ENCODE measurements at regions not wholly inside any gene's neighbourhood (a gene's known extent, or its start where the extent isn't known, plus 50 kb on each side); places are given as distances from the start of the nearest gene placed in this dataset.

GRCh38 chr5:3335301-3335700 is 260.3 kb upstream of the IRX1 start:
- no peak overlapping the region for H3K27ac ChIP-seq (ENCODE audit: low read depth in 2 of 2, low read length in 1 of 2)
- H3K36me3 ChIP-seq (replicated peaks in 1 of 2; ENCODE audit: control insufficient read depth in 1 of 2, insufficient read depth in 2 of 2, low read length in 1 of 2) = no peaks in the 10 kb centered on the region
- no peaks in the 10 kb centered on the region for H3K79me2 ChIP-seq (ENCODE audit: insufficient read depth)
- H3K9me2 ChIP-seq = no peaks in the 10 kb centered on the region
- H3F3A ChIP-seq (replicated peaks; ENCODE audit: insufficient read depth) = no peaks in the 10 kb centered on the region
- CTCF ChIA-PET = no interaction called here
- no peaks in the 10 kb centered on the region for H3K4me1 ChIP-seq (ENCODE audit: control insufficient read depth in 1 of 2, insufficient read depth in 2 of 2, low read depth in 1 of 2, low read length in 1 of 2)
- H3K9me3 ChIP-seq = no peaks in the 10 kb centered on the region
- H3K4me2 ChIP-seq = no peak overlapping the region
- H3K9ac ChIP-seq = no peak overlapping the region
- 6% methylated on average over 11 of the region's 12 CpGs for WGBS (ENCODE audit: low lambda C conversion rate)
- DNase-seq = no peak
- no peak overlapping the region for H3K4me3 ChIP-seq (ENCODE audit: low read depth in 2 of 2, low read length in 1 of 2)
- no peak for TF ChIP-seq MAX (IDR thresholded peaks at IDR 0.05; ENCODE audit: low read depth)
- no peak for TF ChIP-seq EZH2phosphoT487 (IDR thresholded peaks at IDR 0.05; ENCODE audit: borderline replicate concordance, low read depth)
- TF ChIP-seq YY1 (IDR thresholded peaks at IDR 0.05; ENCODE audit: low read depth) = no peak
- TF ChIP-seq TAF1 (IDR thresholded peaks at IDR 0.05; ENCODE audit: borderline replicate concordance, low read depth, low read length) = no peak
- TF ChIP-seq FOXJ3 (CRISPR knock-in tag; IDR thresholded peaks at IDR 0.05) = no peak
- TF ChIP-seq GATA2 (CRISPR knock-in tag; IDR thresholded peaks at IDR 0.05) = no peak
- TF ChIP-seq EP300 (IDR thresholded peaks at IDR 0.05; ENCODE audit: borderline replicate concordance in 1 of 2, low read depth in 1 of 2, low read length in 1 of 2) = no peak
- TF ChIP-seq JUND (IDR thresholded peaks at IDR 0.05) = no peak
- no peak for TF ChIP-seq CTCF (IDR thresholded peaks at IDR 0.05)
- no peak for TF ChIP-seq RCOR1 (IDR thresholded peaks at IDR 0.05; ENCODE audit: low read length)
- TF ChIP-seq PBX3 (IDR thresholded peaks at IDR 0.05) = no peak
- no peak for TF ChIP-seq IRF3 (IDR thresholded peaks at IDR 0.05; ENCODE audit: low read depth, low read length)
- H4K20me1 ChIP-seq (ENCODE audit: insufficient read depth) = no peaks in the 10 kb centered on the region
- POLR2A ChIA-PET = no interaction called here
- H2AFZ ChIP-seq (ENCODE audit: low read depth) = no peak overlapping the region
- H3K27me3 ChIP-seq (ENCODE audit: insufficient read depth) = peaks cover 13% of the 10 kb centered on the region; the same call in 1 of the 2 replicates

- Histone ChIP-seq H3K4me2 (no peak overlapping the region), H3K9me2 (no peaks in the 10 kb centered on the region), H3K4me1 (ENCODE audit: control insufficient read depth in 1 of 2, insufficient read depth in 2 of 2, low read depth in 1 of 2, low read length in 1 of 2) (no peaks in the 10 kb centered on the region), H3K4me3 (ENCODE audit: low read depth in 2 of 2, low read length in 1 of 2) (no peak overlapping the region), H3F3A (replicated peaks; ENCODE audit: insufficient read depth) (no peaks in the 10 kb centered on the region), H2AFZ (ENCODE audit: low read depth) (no peak overlapping the region), H3K79me2 (ENCODE audit: insufficient read depth) (no peaks in the 10 kb centered on the region), H4K20me1 (ENCODE audit: insufficient read depth) (no peaks in the 10 kb centered on the region), H3K27ac (ENCODE audit: low read depth in 2 of 2, low read length in 1 of 2) (no peak overlapping the region), H3K36me3 (replicated peaks in 1 of 2; ENCODE audit: control insufficient read depth in 1 of 2, insufficient read depth in 2 of 2, low read length in 1 of 2) (no peaks in the 10 kb centered on the region), H3K27me3 (ENCODE audit: insufficient read depth) (peaks cover 8% of the 10 kb centered on the region; the same call in 1 of the 2 replicates), H3K9me3 (no peaks in the 10 kb centered on the region), H3K9ac (no peak overlapping the region)
- DNase-seq = no peak
- WGBS (ENCODE audit: low lambda C conversion rate) = 2% methylated on average over 3 of the region's 8 CpGs
- POLR2A ChIA-PET = no interaction called here
- CTCF ChIA-PET = no interaction called here
- no peak for TF ChIP-seq FOSL2 (IDR thresholded peaks at IDR 0.05; ENCODE audit: borderline replicate concordance, low read depth)
- no peak for TF ChIP-seq RCOR1 (IDR thresholded peaks at IDR 0.05; ENCODE audit: low read length)
- TF ChIP-seq TCF12 (IDR thresholded peaks at IDR 0.05) = no peak
- TF ChIP-seq TEAD4 (IDR thresholded peaks at IDR 0.05; ENCODE audit: borderline replicate concordance, insufficient read depth) = no peak
- TF ChIP-seq MEF2A (IDR thresholded peaks at IDR 0.05; ENCODE audit: borderline replicate concordance, low read depth) = no peak
- TF ChIP-seq NFIC (IDR thresholded peaks at IDR 0.05; ENCODE audit: borderline replicate concordance) = no peak
- no peak for TF ChIP-seq REST (IDR thresholded peaks at IDR 0.05; ENCODE audit: low read depth, low read length)
- TF ChIP-seq ELF1 (IDR thresholded peaks at IDR 0.05) = no peak
- no peak for TF ChIP-seq JUND (IDR thresholded peaks at IDR 0.05)
- TF ChIP-seq FOXM1 (IDR thresholded peaks at IDR 0.05; ENCODE audit: low read depth) = no peak
Observed at GRCh38 chr5:3333836-3334235, 261.8 kb upstream of the IRX1 start.
